GM12891 (cell line): ENCODE measurements at regions not wholly inside any gene's neighbourhood (a gene's known extent, or its start where the extent isn't known, plus 50 kb on each side); places are given as distances from the start of the nearest gene placed in this dataset.

Source experiments
- DNase-seq: peaks from one replicate; pipeline ENCODE4 v3.0.0; 2011; ENCODE audit warnings: low spot score; ENCODE audit not compliant: insufficient read length
- FAIRE-seq: peaks from 2 replicates; lab custom pipeline; 2011; peaks lifted over from hg19 to GRCh38; lab: Jason Lieb, UNC
- PAX5 ChIP-seq: IDR thresholded peaks from 2 replicates; pipeline ENCODE4 v1.6.1; 2011; ENCODE audit warnings: low read length, moderate library complexity, mild to moderate bottlenecking; ENCODE audit not compliant: insufficient read depth, severe bottlenecking
- POLR2A ChIP-seq: IDR thresholded peaks from 2 replicates; pipeline ENCODE4 v1.6.1; 2011; ENCODE audit warnings: low read depth, low read length, control low read depth
- POLR2AphosphoS5 ChIP-seq: IDR thresholded peaks from 2 replicates; pipeline ENCODE4 v1.6.1; 2011; ENCODE audit warnings: low read depth, low read length, control low read depth
- POU2F2 ChIP-seq: IDR thresholded peaks from 2 replicates; pipeline ENCODE4 v1.6.1; 2011; ENCODE audit warnings: low read depth, mild to moderate bottlenecking, control low read depth, low read length, moderate library complexity
- SPI1 ChIP-seq: IDR thresholded peaks from 2 replicates; pipeline ENCODE4 v1.6.1; 2011; ENCODE audit warnings: low read depth, low read length, control low read depth
- TAF1 ChIP-seq: IDR thresholded peaks from 2 replicates; pipeline ENCODE4 v1.6.1; 2011; ENCODE audit warnings: low read depth, low read length, control low read depth

- TF ChIP-seq POLR2AphosphoS5 (no peak), SPI1 (no peak), PAX5 (no peak), TAF1 (no peak), POU2F2 (no peak), POLR2A (no peak)
- DNase-seq: no peak
- peak; percentile 48 for FAIRE-seq
Observed at GRCh38 chr2:145593991-145594614, 1074.2 kb upstream of the ZEB2 start.

GRCh38 chr2:145593280-145593679, 1073.4 kb upstream of the ZEB2 start:
- DNase-seq (no peak), FAIRE-seq (no peak)
- TF ChIP-seq PAX5 (no peak), SPI1 (peak; percentile 43; the same call in 1 of the 2 replicates)

- no peak for FAIRE-seq
- DNase-seq: no peak
- no peak for TF ChIP-seq POU2F2
- TF ChIP-seq PAX5: no peak
- TF ChIP-seq POLR2A: no peak
- no peak for TF ChIP-seq SPI1
- TF ChIP-seq POLR2AphosphoS5: no peak
Observed at GRCh38 chr2:145592361-145592760, 1072.4 kb upstream of the ZEB2 start.

GRCh38 chr2:145591109-145591809, 1071.3 kb upstream of the ZEB2 start:
- FAIRE-seq (no peak), DNase-seq (no peak)
- no peak for TF ChIP-seq POU2F2
- no peak for TF ChIP-seq TAF1
- TF ChIP-seq POLR2A: no peak
- no peak for TF ChIP-seq SPI1
- TF ChIP-seq POLR2AphosphoS5: no peak
- TF ChIP-seq PAX5: no peak

- TF ChIP-seq PAX5: no peak
- no peak for TF ChIP-seq SPI1
- no peak for TF ChIP-seq POLR2A
- no peak for TF ChIP-seq POLR2AphosphoS5
- no peak for TF ChIP-seq TAF1
- TF ChIP-seq POU2F2: no peak
- DNase-seq (no peak), FAIRE-seq (no peak)
Observed at GRCh38 chr2:145587922-145588321, 1068.0 kb upstream of the ZEB2 start.

- TF ChIP-seq TAF1: no peak
- DNase-seq (no peak), FAIRE-seq (no peak)
Observed at GRCh38 chr2:145584353-145584752, 1064.4 kb upstream of the ZEB2 start.

GRCh38 chr2:145573608-145574007, 1053.7 kb upstream of the ZEB2 start:
- TF ChIP-seq POLR2AphosphoS5 (no peak), TAF1 (no peak), POU2F2 (no peak), PAX5 (no peak), POLR2A (no peak), SPI1 (no peak)
- no peak for DNase-seq
- FAIRE-seq: no peak

- TF ChIP-seq POLR2AphosphoS5 (no peak), PAX5 (no peak), POU2F2 (no peak), POLR2A (no peak), SPI1 (no peak), TAF1 (no peak)
- FAIRE-seq: no peak
- no peak for DNase-seq
Observed at GRCh38 chr2:145572238-145572637, 1052.3 kb upstream of the ZEB2 start.

GRCh38 chr2:145569108-145569507, 1049.2 kb upstream of the ZEB2 start:
- DNase-seq (no peak), FAIRE-seq (no peak)
- no peak for TF ChIP-seq POLR2A
